ENCODE measurements at regions not wholly inside any gene's neighbourhood (a gene's known extent, or its start where the extent isn't known, plus 50 kb on each side); places are given as distances from the start of the nearest gene placed in this dataset.

GRCh38 chr12:59007620-59008019, 87.3 kb upstream of the LRIG3 start:
- TF ChIP-seq CTCF (IDR thresholded peaks at IDR 0.05) (no peak), POLR2A (IDR thresholded peaks at IDR 0.05) (no peak), EP300 (IDR thresholded peaks at IDR 0.05) (no peak)

Measured in ovary (tissue), 3 donors.